WI38 (cell line): ENCODE measurements at regions not wholly inside any gene's neighbourhood (a gene's known extent, or its start where the extent isn't known, plus 50 kb on each side); places are given as distances from the start of the nearest gene placed in this dataset.
"Not testable (repeated sequence)": the region's sequence is repeated elsewhere in the genome, so short reads cannot be mapped to it uniquely, and the experiment has no call there.

Experiments used
- H3K4me3 ChIP-seq: 2 replicates; pipeline ENCODE4 v1.5.1; 2011; ENCODE audit warnings: low read depth, mild to moderate bottlenecking, control low read depth, low read length
- CTCF ChIP-seq: IDR thresholded peaks from 2 replicates; pipeline ENCODE4 v1.5.1; 2012; ENCODE audit warnings: low read depth, mild to moderate bottlenecking, control low read depth, low read length

- no peak for TF ChIP-seq CTCF
- H3K4me3 ChIP-seq: no peak overlapping the region
Measured at GRCh38 chr12:105522166-105522825, 191.8 kb downstream of the C12orf75 start.

- H3K4me3 ChIP-seq: no peak overlapping the region
- no peak for TF ChIP-seq CTCF
Measured at GRCh38 chr12:105523164-105524057, 192.9 kb downstream of the C12orf75 start.

- H3K4me3 ChIP-seq: no peak overlapping the region
- no peak for TF ChIP-seq CTCF
Measured at GRCh38 chr12:105524961-105525360, 194.5 kb downstream of the C12orf75 start.

GRCh38 chr12:105534068-105534467 lies 203.6 kb downstream of the C12orf75 start:
- no peak overlapping the region for H3K4me3 ChIP-seq
- TF ChIP-seq CTCF: no peak

- H3K4me3 ChIP-seq: not testable (repeated sequence)
Measured at GRCh38 chr12:105535033-105535432, 204.5 kb downstream of the C12orf75 start.

GRCh38 chr12:105538880-105539279 lies 208.4 kb downstream of the C12orf75 start:
- no peak overlapping the region for H3K4me3 ChIP-seq
- TF ChIP-seq CTCF: no peak

- H3K4me3 ChIP-seq: no peak overlapping the region
- no peak for TF ChIP-seq CTCF
Measured at GRCh38 chr12:105539735-105540134, 209.2 kb downstream of the C12orf75 start.
